ENCODE measurements at regions not wholly inside any gene's neighbourhood (a gene's known extent, or its start where the extent isn't known, plus 50 kb on each side); places are given as distances from the start of the nearest gene placed in this dataset.

DNA sequence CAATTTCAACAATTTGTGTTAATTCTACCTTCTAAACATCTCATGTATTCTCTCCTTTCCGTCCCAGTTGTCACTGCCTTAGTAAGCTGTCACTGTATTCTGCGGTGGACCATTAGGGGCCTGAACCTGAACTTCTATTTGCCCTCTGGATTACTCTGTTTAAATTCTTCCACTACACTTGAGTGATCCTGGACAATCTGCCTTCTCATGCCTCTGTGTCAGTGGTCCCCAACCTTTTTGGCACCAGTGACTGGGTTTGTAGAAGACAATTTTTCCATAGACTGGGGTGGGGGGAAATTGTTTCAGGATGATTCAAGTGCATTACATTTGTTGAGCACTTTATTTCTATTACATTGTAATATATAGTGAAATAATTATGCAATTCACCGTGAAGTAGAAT, 1157.6 kb upstream of the SEMA6A start:
- CTCF ChIA-PET: no interaction called here
- WGBS (ENCODE audit: insufficient coverage, insufficient replicate concordance, low lambda C conversion rate, missing lambda C conversion rate): 31% methylated on average over 3 of the region's 3 CpGs
- no peak for FAIRE-seq

More for the DNA sequence above, 1157.6 kb upstream of the SEMA6A start:
- H3K4me1 ChIP-seq (ENCODE audit: control insufficient read depth, insufficient read depth, low read length): no peaks in the 10 kb centered on the region
- no peaks in the 10 kb centered on the region for H3K9me3 ChIP-seq (replicated peaks; ENCODE audit: control insufficient read depth, insufficient read depth, low read length)
- SMC1A ChIA-PET (ENCODE audit: uncharacterized antibody, unreplicated experiment): no interaction called here
- H4K20me1 ChIP-seq (ENCODE audit: control insufficient read depth, insufficient read depth): no peaks in the 10 kb centered on the region
- H2AFZ ChIP-seq (ENCODE audit: control insufficient read depth, low read depth, low read length): no peak overlapping the region
- intact Hi-C loops (cut with micrococcal nuclease; ENCODE audit: unreplicated experiment): no loop called here
- H3K36me3 ChIP-seq (ENCODE audit: control insufficient read depth in 2 of 2, insufficient read depth in 2 of 2, low read length in 1 of 2): no peaks in the 10 kb centered on the region
- H3K27ac ChIP-seq (ENCODE audit: control insufficient read depth, insufficient read depth): no peak overlapping the region
- no peak overlapping the region for H3K4me3 ChIP-seq
- ATAC-seq (no peak), DNase-seq (ENCODE audit: low read depth, low spot score) (no peak)
- TF ChIP-seq, protein P1, sequence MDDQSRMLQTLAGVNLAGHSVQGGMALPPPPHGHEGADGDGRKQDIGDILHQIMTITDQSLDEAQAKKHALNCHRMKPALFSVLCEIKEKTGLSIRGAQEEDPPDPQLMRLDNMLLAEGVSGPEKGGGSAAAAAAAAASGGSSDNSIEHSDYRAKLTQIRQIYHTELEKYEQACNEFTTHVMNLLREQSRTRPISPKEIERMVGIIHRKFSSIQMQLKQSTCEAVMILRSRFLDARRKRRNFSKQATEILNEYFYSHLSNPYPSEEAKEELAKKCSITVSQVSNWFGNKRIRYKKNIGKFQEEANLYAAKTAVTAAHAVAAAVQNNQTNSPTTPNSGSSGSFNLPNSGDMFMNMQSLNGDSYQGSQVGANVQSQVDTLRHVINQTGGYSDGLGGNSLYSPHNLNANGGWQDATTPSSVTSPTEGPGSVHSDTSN (IDR thresholded peaks at IDR 0.05; ENCODE audit: insufficient replicate concordance, low read depth, low read length): no peak
- no peak for TF ChIP-seq DPF2 (IDR thresholded peaks at IDR 0.05)
- TF ChIP-seq ZNF622 (IDR thresholded peaks at IDR 0.05): no peak
- TF ChIP-seq, protein P2, sequence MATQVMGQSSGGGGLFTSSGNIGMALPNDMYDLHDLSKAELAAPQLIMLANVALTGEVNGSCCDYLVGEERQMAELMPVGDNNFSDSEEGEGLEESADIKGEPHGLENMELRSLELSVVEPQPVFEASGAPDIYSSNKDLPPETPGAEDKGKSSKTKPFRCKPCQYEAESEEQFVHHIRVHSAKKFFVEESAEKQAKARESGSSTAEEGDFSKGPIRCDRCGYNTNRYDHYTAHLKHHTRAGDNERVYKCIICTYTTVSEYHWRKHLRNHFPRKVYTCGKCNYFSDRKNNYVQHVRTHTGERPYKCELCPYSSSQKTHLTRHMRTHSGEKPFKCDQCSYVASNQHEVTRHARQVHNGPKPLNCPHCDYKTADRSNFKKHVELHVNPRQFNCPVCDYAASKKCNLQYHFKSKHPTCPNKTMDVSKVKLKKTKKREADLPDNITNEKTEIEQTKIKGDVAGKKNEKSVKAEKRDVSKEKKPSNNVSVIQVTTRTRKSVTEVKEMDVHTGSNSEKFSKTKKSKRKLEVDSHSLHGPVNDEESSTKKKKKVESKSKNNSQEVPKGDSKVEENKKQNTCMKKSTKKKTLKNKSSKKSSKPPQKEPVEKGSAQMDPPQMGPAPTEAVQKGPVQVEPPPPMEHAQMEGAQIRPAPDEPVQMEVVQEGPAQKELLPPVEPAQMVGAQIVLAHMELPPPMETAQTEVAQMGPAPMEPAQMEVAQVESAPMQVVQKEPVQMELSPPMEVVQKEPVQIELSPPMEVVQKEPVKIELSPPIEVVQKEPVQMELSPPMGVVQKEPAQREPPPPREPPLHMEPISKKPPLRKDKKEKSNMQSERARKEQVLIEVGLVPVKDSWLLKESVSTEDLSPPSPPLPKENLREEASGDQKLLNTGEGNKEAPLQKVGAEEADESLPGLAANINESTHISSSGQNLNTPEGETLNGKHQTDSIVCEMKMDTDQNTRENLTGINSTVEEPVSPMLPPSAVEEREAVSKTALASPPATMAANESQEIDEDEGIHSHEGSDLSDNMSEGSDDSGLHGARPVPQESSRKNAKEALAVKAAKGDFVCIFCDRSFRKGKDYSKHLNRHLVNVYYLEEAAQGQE (IDR thresholded peaks at IDR 0.05; ENCODE audit: low read depth, low read length): no peak
- no peak for TF ChIP-seq ESRRA (IDR thresholded peaks at IDR 0.05; ENCODE audit: low read length)
- no peak for TF ChIP-seq KDM1A (IDR thresholded peaks at IDR 0.05; ENCODE audit: borderline replicate concordance)
- no peak for TF ChIP-seq BACH1 (IDR thresholded peaks at IDR 0.05; ENCODE audit: borderline replicate concordance)
- TF ChIP-seq YBX1 (IDR thresholded peaks at IDR 0.05): no peak
- TF ChIP-seq EED (IDR thresholded peaks at IDR 0.05; ENCODE audit: low read depth): no peak
- TF ChIP-seq MXI1 (IDR thresholded peaks at IDR 0.05; ENCODE audit: low read depth, low read length): no peak
- no peak for TF ChIP-seq FOXM1 (IDR thresholded peaks at IDR 0.05; ENCODE audit: low read depth, low read length)
- in situ Hi-C loops (cut with MboI): no loop called here
- POLR2A ChIA-PET: no interaction called here
- H3K79me2 ChIP-seq (ENCODE audit: control insufficient read depth, insufficient read depth, low read length): no peaks in the 10 kb centered on the region
- no TSS peak for BruUV-seq (replicated peaks)
- H3K4me2 ChIP-seq (ENCODE audit: control insufficient read depth, insufficient read depth): no peak overlapping the region
- no peak overlapping the region for H3K9ac ChIP-seq (ENCODE audit: control insufficient read depth, insufficient read depth, low read length)
- RAD21 ChIA-PET (ENCODE audit: unreplicated experiment): no interaction called here
- H3K27me3 ChIP-seq (replicated peaks in 1 of 2; ENCODE audit: control insufficient read depth in 2 of 2, insufficient read depth in 2 of 2, low read length in 1 of 2): no peaks in the 10 kb centered on the region

Measured in GM12878 (cell line).